Thoracic aorta (tissue), 2 donors: ENCODE measurements at regions not wholly inside any gene's neighbourhood (a gene's known extent, or its start where the extent isn't known, plus 50 kb on each side); places are given as distances from the start of the nearest gene placed in this dataset.

Experiments
- ATAC-seq: fragments of 150-250 bp; one replicate; pipeline ENCODE4 v1.8.0; 2017; ENCODE audit warnings: low read depth; ENCODE audit not compliant: insufficient number of reproducible peaks, low FRiP score
- DNase-seq: peaks from one replicate; pipeline ENCODE4 v3.0.0-alpha.2; 2020; ENCODE audit warnings: low spot score
- H3K27ac ChIP-seq, 2 donors: fragments of 200-600 bp; sonication (generic); 1 replicate in 1 of 2; 2 replicates in 1 of 2; pipeline ENCODE4 v1.5.1; 2016; ENCODE audit warnings: mild to moderate bottlenecking in 2 of 2, moderate library complexity in 2 of 2
- H3K27me3 ChIP-seq: fragments of 200-600 bp; sonication (generic); replicated peaks from 2 replicates; pipeline ENCODE4 v1.6.0; 2016; ENCODE audit warnings: mild to moderate bottlenecking; ENCODE audit not compliant: insufficient read depth
- H3K36me3 ChIP-seq: fragments of 200-600 bp; sonication (generic); one replicate; pipeline ENCODE4 v1.5.1; 2016
- H3K4me1 ChIP-seq, 2 donors: fragments of 200-600 bp; sonication (generic); 1 replicate in 1 of 2; 2 replicates in 1 of 2; pipeline versions ENCODE4 v1.5.1 to v1.6.0; 2016; ENCODE audit warnings: low read depth in 2 of 2, mild to moderate bottlenecking in 1 of 2; ENCODE audit not compliant: control insufficient read depth in 1 of 2
- H3K4me3 ChIP-seq: fragments of 200-600 bp; sonication (generic); 2 replicates; pipeline ENCODE4 v1.5.1; 2016; ENCODE audit warnings: mild to moderate bottlenecking
- H3K9me3 ChIP-seq: fragments of 200-600 bp; sonication (generic); 2 replicates; pipeline ENCODE4 v1.5.1; 2016
- TF ChIP-seq, protein P1 (sequence below): fragments of 200-600 bp; sonication (generic); IDR thresholded peaks from one replicate; pipeline ENCODE4 v1.5.1; 2019; ENCODE audit warnings: antibody characterized with exemption

DNA sequence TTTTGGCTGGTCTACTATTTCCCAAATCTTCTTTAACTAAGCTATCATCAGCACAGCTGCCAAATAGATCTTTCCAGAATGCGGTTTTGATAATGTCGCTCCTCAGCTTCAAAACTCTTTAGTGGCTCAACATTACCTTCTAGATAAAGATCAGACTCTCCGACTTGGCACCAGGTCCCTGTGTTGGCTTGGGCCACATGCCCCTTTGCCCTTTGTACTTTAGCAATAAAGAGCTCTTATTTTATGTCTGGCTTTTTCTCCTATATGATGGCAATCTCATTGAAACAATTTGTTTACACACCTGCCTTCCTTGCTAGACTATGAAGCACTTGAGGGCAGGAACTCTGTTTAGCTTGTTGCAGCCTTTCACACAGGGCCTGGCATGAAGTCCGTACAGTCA lies 128.9 kb upstream of the GATA6 start:
- Histone ChIP-seq H3K4me3 (no peak overlapping the region), H3K4me1 (no peaks in the 10 kb centered on the region), H3K27me3 (no peaks in the 10 kb centered on the region), H3K27ac (no peak overlapping the region), H3K9me3 (no peaks in the 10 kb centered on the region), H3K36me3 (no peaks in the 10 kb centered on the region)
- TF ChIP-seq, protein P1, sequence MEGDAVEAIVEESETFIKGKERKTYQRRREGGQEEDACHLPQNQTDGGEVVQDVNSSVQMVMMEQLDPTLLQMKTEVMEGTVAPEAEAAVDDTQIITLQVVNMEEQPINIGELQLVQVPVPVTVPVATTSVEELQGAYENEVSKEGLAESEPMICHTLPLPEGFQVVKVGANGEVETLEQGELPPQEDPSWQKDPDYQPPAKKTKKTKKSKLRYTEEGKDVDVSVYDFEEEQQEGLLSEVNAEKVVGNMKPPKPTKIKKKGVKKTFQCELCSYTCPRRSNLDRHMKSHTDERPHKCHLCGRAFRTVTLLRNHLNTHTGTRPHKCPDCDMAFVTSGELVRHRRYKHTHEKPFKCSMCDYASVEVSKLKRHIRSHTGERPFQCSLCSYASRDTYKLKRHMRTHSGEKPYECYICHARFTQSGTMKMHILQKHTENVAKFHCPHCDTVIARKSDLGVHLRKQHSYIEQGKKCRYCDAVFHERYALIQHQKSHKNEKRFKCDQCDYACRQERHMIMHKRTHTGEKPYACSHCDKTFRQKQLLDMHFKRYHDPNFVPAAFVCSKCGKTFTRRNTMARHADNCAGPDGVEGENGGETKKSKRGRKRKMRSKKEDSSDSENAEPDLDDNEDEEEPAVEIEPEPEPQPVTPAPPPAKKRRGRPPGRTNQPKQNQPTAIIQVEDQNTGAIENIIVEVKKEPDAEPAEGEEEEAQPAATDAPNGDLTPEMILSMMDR = no peak
- DNase-seq = no peak
- ATAC-seq = no peak

DNA sequence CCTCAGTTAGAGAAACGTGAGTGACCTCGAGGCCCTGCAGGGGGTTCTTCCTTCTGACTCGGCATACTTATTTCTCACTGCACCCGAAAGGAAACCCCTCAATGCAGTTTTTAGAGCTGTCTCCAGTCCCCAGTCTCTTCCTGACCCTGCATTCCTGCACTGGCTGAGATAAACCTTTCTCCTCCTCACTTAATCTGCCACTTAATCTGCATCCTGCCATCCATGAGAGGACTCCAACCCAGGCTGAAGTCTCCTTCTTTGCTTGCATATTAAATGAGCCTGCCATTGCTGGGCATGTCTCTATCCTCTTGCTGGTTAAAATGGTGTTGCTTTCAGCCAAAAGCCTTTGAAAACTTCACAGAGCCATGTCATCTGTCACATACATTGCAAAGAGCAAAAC lies 125.6 kb upstream of the GATA6 start:
- no peak for ATAC-seq
- no peaks in the 10 kb centered on the region for H3K4me1 ChIP-seq
- DNase-seq = no peak
- no peaks in the 10 kb centered on the region for H3K36me3 ChIP-seq
- no peaks in the 10 kb centered on the region for H3K27me3 ChIP-seq
- no peak overlapping the region for H3K27ac ChIP-seq
- TF ChIP-seq, protein P1 = no peak
- H3K4me3 ChIP-seq = no peak overlapping the region
- H3K9me3 ChIP-seq = no peaks in the 10 kb centered on the region

DNA sequence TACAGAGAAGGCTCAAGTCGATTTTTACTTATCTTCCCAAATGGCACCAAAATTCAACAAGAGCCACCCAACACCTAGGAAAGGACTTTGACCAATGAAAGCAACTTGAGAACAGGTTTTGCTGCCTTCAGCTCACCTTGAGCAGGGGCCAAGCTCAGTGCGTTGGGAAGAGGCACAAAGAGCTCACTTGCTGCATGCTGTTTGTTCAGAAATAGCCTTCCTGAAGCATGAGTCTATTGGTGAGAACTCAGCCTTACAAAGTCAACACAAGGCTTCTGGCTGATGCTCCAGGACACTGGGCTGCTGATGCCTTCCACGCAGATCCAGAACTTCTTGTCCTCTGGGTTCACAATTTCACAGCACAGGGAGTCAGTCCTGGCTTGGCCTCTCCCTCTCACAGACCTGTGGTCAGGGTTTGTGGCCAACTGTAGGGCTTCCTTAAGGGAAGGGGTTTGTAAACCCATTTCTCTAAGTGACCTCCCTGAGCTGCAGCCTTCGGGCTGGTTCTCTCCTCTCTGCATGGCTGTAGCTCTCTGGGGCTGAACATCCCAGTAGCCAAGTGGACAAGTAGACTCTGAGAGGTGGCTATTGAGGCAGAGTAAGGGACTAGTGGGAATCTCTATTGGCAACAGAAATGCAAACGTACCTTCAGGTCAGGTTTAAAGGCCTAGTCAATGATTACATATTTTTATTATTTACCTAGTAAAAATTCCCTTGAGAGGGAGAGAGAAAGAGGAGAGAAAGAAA lies 124.7 kb upstream of the GATA6 start:
- TF ChIP-seq, protein P1 = no peak
- ATAC-seq (no peak), DNase-seq (no peak)
- Histone ChIP-seq H3K4me1 (no peaks in the 10 kb centered on the region), H3K36me3 (no peaks in the 10 kb centered on the region), H3K9me3 (no peaks in the 10 kb centered on the region), H3K27ac (no peak overlapping the region), H3K4me3 (no peak overlapping the region), H3K27me3 (no peaks in the 10 kb centered on the region)

DNA sequence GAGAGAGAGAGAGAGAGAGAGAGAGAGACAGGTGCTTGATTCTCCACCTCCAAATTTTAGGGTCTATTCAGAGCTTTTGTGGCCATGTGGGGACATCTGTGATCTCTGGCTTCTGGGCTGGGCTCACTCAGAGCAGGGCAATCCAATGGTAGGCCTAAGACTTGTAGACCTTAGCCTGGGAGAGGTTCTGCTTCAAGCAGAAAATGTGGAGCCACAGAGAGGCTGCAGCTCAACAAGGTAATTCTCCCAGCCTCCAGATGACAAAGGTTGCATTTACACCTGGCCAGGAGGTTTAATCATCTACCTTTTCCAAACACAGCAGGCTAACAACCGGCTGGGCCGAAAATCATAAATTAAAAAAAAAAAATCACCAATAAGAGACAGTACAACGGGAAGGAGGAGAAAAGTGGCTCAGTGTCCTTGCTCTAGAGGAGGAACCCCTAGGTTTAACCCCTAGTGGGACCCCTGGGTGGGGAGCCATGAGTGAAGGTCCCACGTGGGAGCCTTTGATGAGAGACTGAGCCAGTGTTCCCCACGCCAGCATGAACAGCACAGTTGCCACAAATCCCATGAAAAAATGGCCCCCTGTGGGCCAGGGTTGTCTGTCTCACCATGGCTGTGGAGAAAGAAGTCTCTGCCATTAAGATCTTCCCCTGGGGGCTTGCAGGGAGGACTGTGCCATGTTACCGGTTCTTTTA lies 124.0 kb upstream of the GATA6 start:
- Histone ChIP-seq H3K27me3 (no peaks in the 10 kb centered on the region), H3K27ac (no peak overlapping the region), H3K4me1 (no peaks in the 10 kb centered on the region), H3K9me3 (no peaks in the 10 kb centered on the region), H3K4me3 (no peak overlapping the region), H3K36me3 (no peaks in the 10 kb centered on the region)
- DNase-seq = no peak
- ATAC-seq = no peak
- TF ChIP-seq, protein P1 = no peak

DNA sequence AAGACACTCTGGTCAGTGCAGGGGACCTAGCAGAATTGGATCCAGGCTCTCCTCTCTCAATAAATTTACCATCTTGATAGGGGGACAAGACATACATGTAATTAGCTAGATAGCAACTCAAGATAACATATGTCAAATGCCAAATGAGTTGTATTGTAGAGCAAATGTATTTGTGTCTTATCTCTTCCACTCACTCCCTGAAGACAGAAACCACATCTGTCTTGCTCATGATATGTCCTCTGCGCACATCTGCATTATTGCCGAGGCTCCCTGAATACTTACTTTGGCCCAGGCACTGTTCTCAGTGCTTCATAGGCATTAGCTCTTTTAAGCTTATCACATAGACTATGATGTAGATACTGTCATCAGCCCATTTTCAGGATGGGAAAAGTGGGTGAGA lies 122.9 kb upstream of the GATA6 start:
- H3K4me3 ChIP-seq = no peak overlapping the region
- no peaks in the 10 kb centered on the region for H3K36me3 ChIP-seq
- H3K9me3 ChIP-seq = no peaks in the 10 kb centered on the region
- TF ChIP-seq, protein P1 = no peak
- H3K27me3 ChIP-seq = no peaks in the 10 kb centered on the region
- no peak for ATAC-seq
- no peak for DNase-seq
- no peak overlapping the region for H3K27ac ChIP-seq
- H3K4me1 ChIP-seq = peaks cover 4 to 8% of the 10 kb centered on the region in 2 donors
